Stimulated activated naive CD4-positive, alpha-beta T cell treated with Interleukin-2 at 50 U/mL for 16 hours (primary cell): ENCODE measurements at regions not wholly inside any gene's neighbourhood (a gene's known extent, or its start where the extent isn't known, plus 50 kb on each side); places are given as distances from the start of the nearest gene placed in this dataset.

Experiments used
- DNase-seq: peaks from one replicate; lab custom pipeline; 2025; lab: John Stamatoyannopoulos, UW

GRCh38 chr3:72436863-72437592 lies 411.2 kb downstream of the SHQ1 start:
- no peak for DNase-seq

- DNase-seq, result no peak
These were observed 413.9 kb downstream of the SHQ1 start for GRCh38 chr3:72434296-72434695.

GRCh38 chr3:72432246-72432645 lies 416.0 kb downstream of the SHQ1 start:
- DNase-seq, result no peak

- no peak for DNase-seq
These were observed 418.5 kb downstream of the SHQ1 start for GRCh38 chr3:72429589-72430353.

GRCh38 chr3:72428803-72429202 lies 419.4 kb downstream of the SHQ1 start:
- DNase-seq, result no peak

- no peak for DNase-seq
These were observed 420.6 kb downstream of the SHQ1 start for GRCh38 chr3:72427624-72428023.

- DNase-seq, result no peak
These were observed 421.4 kb downstream of the SHQ1 start for GRCh38 chr3:72426618-72427397.

GRCh38 chr3:72423643-72424042 lies 424.6 kb downstream of the SHQ1 start:
- no peak for DNase-seq

- no peak for DNase-seq
These were observed 426.5 kb downstream of the SHQ1 start for GRCh38 chr3:72421786-72422185.

- DNase-seq, result no peak
These were observed 427.1 kb downstream of the SHQ1 start for GRCh38 chr3:72421126-72421525.

GRCh38 chr3:72418856-72419255 lies 429.4 kb downstream of the SHQ1 start:
- no peak for DNase-seq

GRCh38 chr3:72418244-72418643 lies 430.0 kb downstream of the SHQ1 start:
- DNase-seq, result no peak

GRCh38 chr3:72414481-72415016 lies 433.7 kb downstream of the SHQ1 start:
- no peak for DNase-seq

- no peak for DNase-seq
These were observed 435.0 kb downstream of the SHQ1 start for GRCh38 chr3:72413228-72413627.

- no peak for DNase-seq
These were observed 435.8 kb downstream of the SHQ1 start for GRCh38 chr3:72412340-72412956.

- no peak for DNase-seq
These were observed 436.4 kb downstream of the SHQ1 start for GRCh38 chr3:72411843-72412242.

GRCh38 chr3:72411126-72411525 lies 437.1 kb downstream of the SHQ1 start:
- no peak for DNase-seq

GRCh38 chr3:72408983-72409779 lies 439.1 kb downstream of the SHQ1 start:
- no peak for DNase-seq

- no peak for DNase-seq
These were observed 440.5 kb downstream of the SHQ1 start for GRCh38 chr3:72407766-72408165.

- DNase-seq, result no peak
These were observed 442.2 kb downstream of the SHQ1 start for GRCh38 chr3:72405943-72406566.
